GM21717 (cell line): ENCODE measurements at regions not wholly inside any gene's neighbourhood (a gene's known extent, or its start where the extent isn't known, plus 50 kb on each side); places are given as distances from the start of the nearest gene placed in this dataset.

Source experiments
- ATAC-seq: cut with Tn5 transposase; IDR thresholded peaks from one replicate; pipeline ENCODE4 v1.9.1; 2021; ENCODE audit warnings: mild to moderate bottlenecking, moderate library complexity; ENCODE audit not compliant: unreplicated experiment

DNA sequence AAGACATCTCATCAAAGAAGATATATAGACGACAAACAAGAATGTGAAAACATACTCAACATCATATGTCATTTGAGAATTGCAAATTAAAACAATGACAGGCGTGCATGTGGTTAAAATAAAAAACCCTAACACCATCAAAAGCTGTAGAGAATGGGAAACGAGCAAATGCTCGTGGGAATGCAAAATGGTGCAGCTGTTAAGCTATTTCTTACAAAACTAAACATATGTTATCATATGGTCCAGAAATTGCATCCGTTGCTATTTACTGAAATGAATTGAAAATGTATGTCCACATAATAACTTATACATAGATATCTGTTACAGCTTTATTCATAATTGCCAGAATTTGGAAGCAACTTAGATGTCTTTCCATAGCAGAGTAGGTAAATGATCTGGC is 574.4 kb downstream of the TNS3 start:
- no peak for ATAC-seq

- ATAC-seq: no peak
Measured at GRCh38 chr7:47000561-47000960, 581.4 kb downstream of the TNS3 start.

DNA sequence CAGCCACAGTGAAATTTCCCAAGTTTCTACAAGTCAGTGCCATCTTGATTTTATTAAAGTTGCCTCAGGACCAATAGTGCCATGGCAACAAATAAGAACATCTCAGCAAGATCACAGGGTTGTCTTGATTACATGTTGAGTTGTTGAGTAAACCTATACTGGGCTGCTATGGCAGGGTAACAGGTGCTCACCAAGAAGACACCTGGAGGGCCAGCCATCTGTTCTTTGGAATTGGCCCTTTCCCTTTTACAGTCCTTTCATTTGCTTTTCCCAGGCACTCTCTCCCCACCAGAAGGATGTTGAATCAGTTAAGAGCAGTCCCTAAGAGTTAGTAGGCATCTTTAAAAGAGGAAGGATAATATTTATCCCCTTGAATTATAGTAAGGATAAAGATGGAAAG is 582.0 kb downstream of the TNS3 start:
- ATAC-seq: no peak

DNA sequence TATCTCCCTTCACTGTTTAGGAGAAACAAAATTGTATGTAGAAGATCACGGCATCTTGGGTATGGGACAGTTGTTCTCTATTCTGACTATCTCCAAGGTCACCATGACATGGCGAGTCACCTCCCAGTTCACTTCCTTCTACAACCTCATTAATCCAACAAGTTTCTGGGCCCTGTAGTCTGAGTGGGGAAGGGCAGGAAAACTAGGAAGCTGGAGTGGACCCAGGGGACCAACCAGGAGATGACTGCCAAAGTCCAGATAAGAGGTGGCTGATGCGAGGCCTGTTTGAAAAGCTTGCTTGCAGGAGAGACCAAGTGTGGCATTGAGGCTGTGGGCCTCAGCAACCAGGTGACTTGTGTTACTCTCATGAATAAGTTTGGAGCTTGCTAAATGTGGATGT is 584.9 kb downstream of the TNS3 start:
- no peak for ATAC-seq

GRCh38 chr7:46993396-46993795 is 588.5 kb downstream of the TNS3 start:
- no peak for ATAC-seq

GRCh38 chr7:46990761-46991160 is 591.1 kb downstream of the TNS3 start:
- ATAC-seq: no peak

GRCh38 chr7:46989247-46989646 is 592.7 kb downstream of the TNS3 start:
- no peak for ATAC-seq

DNA sequence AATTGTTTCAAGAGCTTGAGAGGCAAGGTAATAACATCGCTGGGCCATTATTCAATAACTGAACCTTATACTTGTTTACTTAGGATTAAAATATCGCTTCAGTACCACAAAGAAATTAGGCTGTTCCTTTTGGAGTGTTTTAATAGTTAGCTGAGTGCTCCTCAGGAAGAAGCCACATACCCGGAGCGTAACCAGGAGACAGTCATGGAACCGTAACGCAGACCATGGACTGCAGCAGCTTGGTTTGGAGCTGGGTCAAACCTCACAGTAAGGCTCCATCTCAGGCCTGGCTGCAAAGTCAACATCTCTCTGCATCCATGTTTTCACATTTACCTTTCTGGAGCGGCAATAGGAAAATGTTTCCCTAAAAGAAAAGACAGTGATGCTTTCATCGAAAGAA is 599.0 kb downstream of the TNS3 start:
- no peak for ATAC-seq

GRCh38 chr7:46979439-46979838 is 602.5 kb downstream of the TNS3 start:
- ATAC-seq: no peak

DNA sequence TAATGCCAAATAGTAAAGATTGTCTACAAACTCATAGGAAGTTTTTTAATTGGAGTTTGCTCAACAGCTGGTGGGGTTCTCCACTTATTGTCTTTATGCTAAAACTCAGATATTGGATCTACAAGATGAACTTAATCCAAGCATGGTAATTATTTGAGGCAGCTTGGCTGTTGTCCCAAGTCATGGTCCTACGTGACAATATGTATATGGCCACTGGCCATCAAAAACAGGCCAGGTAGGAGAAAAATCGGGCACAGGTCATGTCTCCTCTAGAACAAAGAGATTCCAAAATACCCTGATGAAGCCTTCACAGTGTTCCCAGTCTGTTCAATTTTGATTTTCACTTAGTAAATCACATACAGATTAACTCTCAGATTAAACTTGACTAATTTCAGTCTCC is 606.4 kb downstream of the TNS3 start:
- ATAC-seq: no peak

DNA sequence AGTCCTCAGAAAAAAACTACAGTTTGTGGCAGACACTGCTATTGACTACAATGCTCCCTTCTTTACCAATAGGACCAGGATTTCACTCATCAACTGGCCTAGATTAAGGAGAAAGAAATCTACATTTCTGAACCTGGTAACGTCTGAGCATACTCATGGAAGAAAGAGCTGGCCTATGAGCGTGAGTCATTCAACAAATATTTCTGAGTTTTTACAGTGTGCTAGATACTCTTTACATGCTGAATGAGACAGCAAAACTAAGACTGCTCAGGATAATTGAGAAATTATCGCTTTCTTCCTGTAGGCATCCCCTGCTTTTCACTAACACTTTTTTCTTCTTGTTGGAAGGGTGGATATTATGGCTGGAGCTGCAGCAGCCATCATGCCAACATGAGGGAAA is 609.7 kb downstream of the TNS3 start:
- ATAC-seq: no peak

- no peak for ATAC-seq
Measured at GRCh38 chr7:46970476-46970875, 611.4 kb downstream of the TNS3 start.

GRCh38 chr7:46970131-46970430 is 611.8 kb downstream of the TNS3 start:
- no peak for ATAC-seq

DNA sequence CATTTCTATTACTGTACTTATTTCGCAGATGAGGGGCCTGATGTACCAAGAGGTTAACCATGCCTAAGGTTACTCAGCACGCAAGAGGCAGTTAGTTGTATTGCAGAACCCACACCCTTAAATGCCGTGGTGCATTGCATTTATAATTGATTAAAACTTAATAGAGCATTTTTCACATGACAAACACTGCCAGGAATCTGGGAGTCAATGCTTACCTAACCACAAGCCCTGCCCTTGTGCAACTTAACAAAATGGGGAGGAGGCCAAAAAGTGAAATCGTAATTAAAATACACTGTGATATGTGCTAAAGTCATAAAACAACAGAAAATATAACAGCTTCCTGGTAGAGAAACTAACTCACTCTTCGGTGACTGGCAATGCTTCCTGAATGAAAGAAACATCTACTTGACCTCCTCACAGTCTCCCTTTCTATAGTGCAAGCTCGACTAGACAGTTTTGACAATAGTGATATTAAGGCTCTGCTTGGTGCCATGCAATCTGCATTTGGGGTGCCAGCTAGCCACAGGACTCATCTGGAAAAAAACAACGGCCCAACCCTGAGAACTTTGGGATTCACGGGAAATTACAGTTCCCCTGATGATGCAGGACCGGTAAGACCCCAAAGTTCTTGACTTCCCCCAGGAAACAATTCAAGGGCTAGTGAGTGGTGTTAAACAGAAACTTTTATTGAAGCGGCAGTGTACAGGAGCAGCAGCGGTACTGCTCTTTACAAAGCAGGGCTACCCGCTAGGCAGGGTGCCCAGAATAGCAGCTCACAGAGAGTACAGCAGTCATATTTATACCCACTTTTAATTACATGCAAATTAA is 612.4 kb downstream of the TNS3 start:
- no peak for ATAC-seq

DNA sequence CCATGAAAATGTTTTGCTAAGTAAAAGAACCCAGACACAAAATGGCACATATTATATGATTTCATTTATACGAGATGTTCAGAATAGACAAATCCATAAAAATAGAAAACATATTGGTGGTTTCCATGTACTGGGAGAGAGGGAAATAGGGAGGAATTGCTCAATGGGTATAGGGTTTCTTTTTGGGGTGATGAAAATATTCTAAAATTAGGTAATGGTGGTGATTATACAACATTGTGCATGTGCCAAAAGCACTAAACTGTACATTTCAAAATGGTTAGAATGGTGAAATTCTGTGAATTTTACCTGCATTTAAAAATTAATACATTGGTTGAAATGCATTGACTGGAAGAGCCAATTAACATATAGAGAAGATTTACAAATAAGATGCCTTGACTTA is 613.9 kb downstream of the TNS3 start:
- ATAC-seq: no peak

- ATAC-seq: no peak
Measured at GRCh38 chr7:46963719-46964118, 618.2 kb downstream of the TNS3 start.

DNA sequence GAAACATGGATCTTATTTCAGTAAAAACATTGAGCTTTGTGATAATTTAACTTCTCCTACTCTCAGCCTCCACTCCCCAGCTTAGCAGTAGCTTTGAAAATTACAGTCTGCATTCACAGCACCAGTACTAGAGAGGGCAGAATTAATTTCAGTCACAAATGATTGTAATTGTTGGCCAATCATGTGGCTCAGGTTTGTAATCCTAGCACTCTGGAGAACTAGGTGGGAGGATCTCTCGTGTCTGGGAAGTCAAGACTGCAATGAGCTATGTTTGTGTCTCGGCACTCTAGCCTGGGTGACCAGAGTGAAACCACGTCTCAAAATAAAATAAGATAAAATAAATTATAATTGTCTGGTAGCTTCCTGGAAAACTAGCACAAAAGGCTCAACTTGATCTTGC is 620.9 kb downstream of the TNS3 start:
- ATAC-seq: no peak

GRCh38 chr7:46957195-46957594 is 624.7 kb downstream of the TNS3 start:
- ATAC-seq: no peak

DNA sequence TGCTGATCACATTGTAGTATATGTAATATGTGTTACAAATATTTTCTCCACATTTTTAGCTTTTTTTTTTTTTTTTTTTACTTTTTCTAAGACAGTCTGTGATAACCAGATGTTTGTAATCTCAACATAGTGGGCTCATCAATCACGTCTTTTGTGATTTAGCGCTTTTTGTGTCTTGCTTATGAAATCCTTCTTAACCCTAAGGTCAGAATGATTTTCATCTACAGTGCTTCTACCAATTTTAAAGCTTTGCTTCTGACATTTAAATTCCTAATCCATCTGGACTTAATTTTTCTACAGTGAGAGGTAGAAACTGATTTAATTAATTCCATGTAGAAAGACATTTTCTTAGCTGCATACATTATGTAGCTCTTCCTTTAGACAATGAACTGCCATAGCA is 626.4 kb downstream of the TNS3 start:
- no peak for ATAC-seq

DNA sequence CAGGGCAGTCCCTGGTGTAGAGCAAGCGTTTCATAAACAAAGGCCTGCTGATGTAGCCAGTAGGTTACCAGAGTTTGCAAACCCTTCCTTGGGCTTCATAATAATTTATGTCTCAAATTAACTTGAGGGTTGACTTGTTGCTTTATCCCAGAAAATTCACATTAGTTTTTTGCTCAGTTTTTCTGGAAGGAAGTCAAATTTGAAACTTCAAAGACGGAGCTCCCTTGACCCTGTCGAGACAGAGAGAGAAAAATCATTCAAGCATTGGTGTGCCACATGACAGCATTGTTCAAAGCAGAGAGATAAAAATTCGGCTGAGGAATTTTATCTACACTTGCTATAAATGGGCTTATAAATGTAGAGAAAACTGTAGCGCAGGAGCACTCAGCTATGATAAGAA is 627.7 kb downstream of the TNS3 start:
- no peak for ATAC-seq

- ATAC-seq: no peak
Measured at GRCh38 chr7:46953008-46953407, 628.9 kb downstream of the TNS3 start.

DNA sequence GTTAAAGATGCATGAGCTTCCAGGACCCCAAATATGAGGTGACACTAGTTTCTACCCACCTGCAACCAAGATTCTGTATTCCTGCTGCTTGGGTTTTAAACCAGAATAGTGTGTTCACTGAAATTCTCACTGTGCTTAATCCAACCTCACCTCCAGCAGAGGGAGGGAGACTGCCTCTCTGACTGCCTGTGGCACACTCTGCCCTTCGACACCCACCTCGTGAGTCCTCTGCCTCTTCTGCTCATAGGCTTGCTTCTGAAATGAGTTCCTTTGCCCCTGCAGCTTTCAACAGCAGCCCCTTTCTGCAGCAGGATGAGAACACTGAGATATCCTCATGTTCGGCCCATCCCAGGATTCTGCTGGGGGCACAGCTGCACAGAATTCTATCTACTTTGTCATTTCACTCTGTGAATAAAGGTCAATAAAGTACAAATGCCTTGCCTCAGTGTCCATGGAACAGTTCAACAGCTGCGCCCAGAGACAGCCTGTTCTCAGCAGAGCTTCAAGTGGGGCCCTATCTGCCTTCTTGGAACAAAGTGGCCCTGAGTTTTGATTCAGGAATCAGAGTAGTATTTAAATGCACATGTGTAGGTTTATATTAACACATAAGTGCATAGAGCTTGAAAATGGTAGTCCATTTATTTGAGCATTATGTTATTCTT is 632.5 kb downstream of the TNS3 start:
- no peak for ATAC-seq

GRCh38 chr7:46948716-46949115 is 633.2 kb downstream of the TNS3 start:
- no peak for ATAC-seq
